H9 (cell line): ENCODE measurements at regions not wholly inside any gene's neighbourhood (a gene's known extent, or its start where the extent isn't known, plus 50 kb on each side); places are given as distances from the start of the nearest gene placed in this dataset.

Experiments used
- DNase-seq: peaks from one replicate; pipeline ENCODE4 v3.0.0-alpha.2; 2017
- H2AFZ ChIP-seq: one replicate; pipeline ENCODE4 v1.6.1; 2013; ENCODE audit warnings: mild to moderate bottlenecking, low read length, control low read depth, moderate library complexity
- H2AK5ac ChIP-seq: 2 replicates; pipeline ENCODE4 v1.6.1; 2013; ENCODE audit warnings: low read length, control low read depth, mixed read lengths; ENCODE audit not compliant: insufficient read length
- H2BK120ac ChIP-seq: one replicate; pipeline ENCODE4 v1.6.1; 2013; ENCODE audit warnings: low read depth, mild to moderate bottlenecking, low read length, control low read depth, inconsistent platforms; ENCODE audit not compliant: poor library complexity, severe bottlenecking
- H2BK12ac ChIP-seq: 2 replicates; pipeline ENCODE4 v1.6.1; 2013; ENCODE audit warnings: low read length, control low read depth, mixed read lengths, low read depth; ENCODE audit not compliant: insufficient read length
- H2BK15ac ChIP-seq: 2 replicates; pipeline ENCODE4 v1.6.1; 2013; ENCODE audit warnings: low read depth, low read length, control low read depth
- H2BK20ac ChIP-seq: one replicate; pipeline ENCODE4 v1.6.1; 2013; ENCODE audit warnings: low read depth, mild to moderate bottlenecking, low read length, control low read depth, inconsistent platforms; ENCODE audit not compliant: poor library complexity, severe bottlenecking
- H2BK5ac ChIP-seq: 2 replicates; pipeline ENCODE4 v1.6.1; 2013; ENCODE audit warnings: low read length, control low read depth, mixed read lengths; ENCODE audit not compliant: insufficient read length
- H3K14ac ChIP-seq: 2 replicates; pipeline ENCODE4 v1.6.1; 2013; ENCODE audit warnings: low read length, control low read depth; ENCODE audit not compliant: insufficient read depth
- H3K18ac ChIP-seq: 2 replicates; pipeline ENCODE4 v1.6.1; 2013; ENCODE audit warnings: low read depth, mild to moderate bottlenecking, mixed read lengths, low read length, control low read depth; ENCODE audit not compliant: insufficient read length
- H3K23ac ChIP-seq: 2 replicates; pipeline ENCODE4 v1.6.1; 2013; ENCODE audit warnings: low read length, control low read depth, mixed read lengths, low read depth; ENCODE audit not compliant: insufficient read length
- H3K23me2 ChIP-seq: 2 replicates; pipeline ENCODE4 v1.6.1; 2013; ENCODE audit warnings: low read depth, mild to moderate bottlenecking, mixed read lengths, low read length, control low read depth; ENCODE audit not compliant: insufficient read length, poor library complexity, severe bottlenecking
- H3K27ac ChIP-seq: 2 replicates; pipeline ENCODE4 v1.5.1; 2013; ENCODE audit warnings: low read length, control low read depth, mixed read lengths, low read depth; ENCODE audit not compliant: insufficient read length
- H3K27me3 ChIP-seq: 2 replicates; pipeline ENCODE4 v1.6.1; 2013; ENCODE audit warnings: low read length, control low read depth, inconsistent platforms; ENCODE audit not compliant: insufficient read depth
- H3K4ac ChIP-seq: 2 replicates; pipeline ENCODE4 v1.6.1; 2013; ENCODE audit warnings: low read depth, mild to moderate bottlenecking, control low read depth, inconsistent platforms, low read length, moderate library complexity
- H3K4me1 ChIP-seq: 2 replicates; pipeline ENCODE4 v1.6.1; 2013; ENCODE audit warnings: low read length, control low read depth, inconsistent platforms; ENCODE audit not compliant: insufficient read depth
- H3K4me2 ChIP-seq: 2 replicates; pipeline ENCODE4 v1.6.1; 2013; ENCODE audit warnings: low read length, control low read depth, mixed read lengths; ENCODE audit not compliant: insufficient read length, insufficient read depth
- H3K56ac ChIP-seq: 2 replicates; pipeline ENCODE4 v1.6.1; 2013; ENCODE audit warnings: low read depth, mild to moderate bottlenecking, mixed read lengths, low read length, control low read depth; ENCODE audit not compliant: insufficient read length
- H3K79me1 ChIP-seq: 2 replicates; pipeline ENCODE4 v1.6.1; 2013; ENCODE audit warnings: low read depth, mild to moderate bottlenecking, moderate library complexity, low read length, control low read depth, inconsistent platforms; ENCODE audit not compliant: insufficient read depth, poor library complexity, severe bottlenecking
- H3K79me2 ChIP-seq: 2 replicates; pipeline ENCODE4 v1.6.1; 2013; ENCODE audit warnings: low read length, control low read depth, inconsistent platforms; ENCODE audit not compliant: insufficient read depth
- H3K9ac ChIP-seq: 2 replicates; pipeline ENCODE4 v1.6.1; 2013; ENCODE audit warnings: low read length, control low read depth, mixed read lengths; ENCODE audit not compliant: insufficient read length; ENCODE audit errors: extremely low read depth
- H3K9me3 ChIP-seq: one replicate; pipeline ENCODE4 v1.6.1; 2013; ENCODE audit warnings: low read depth, low read length, inconsistent platforms; ENCODE audit not compliant: control insufficient read depth
- H3T11ph ChIP-seq: one replicate; pipeline ENCODE4 v1.6.1; 2013; ENCODE audit warnings: mild to moderate bottlenecking, low read length, control low read depth, inconsistent platforms
- H4K20me1 ChIP-seq: one replicate; pipeline ENCODE4 v1.6.1; 2013; ENCODE audit not compliant: control insufficient read depth, insufficient read length, insufficient read depth
- H4K5ac ChIP-seq: 2 replicates; pipeline ENCODE4 v1.6.1; 2013; ENCODE audit warnings: low read depth, mild to moderate bottlenecking, mixed read lengths, low read length, control low read depth; ENCODE audit not compliant: insufficient read length
- H4K8ac ChIP-seq: replicated peaks from 2 replicates; pipeline ENCODE4 v1.6.1; 2013; ENCODE audit warnings: low read length, control low read depth, mixed read lengths, low read depth; ENCODE audit not compliant: insufficient read length
- H4K91ac ChIP-seq: 2 replicates; pipeline ENCODE4 v1.6.1; 2013; ENCODE audit warnings: low read depth, mild to moderate bottlenecking, moderate library complexity, mixed read lengths, low read length, control low read depth; ENCODE audit not compliant: insufficient read length
- H3K27ac Mint-ChIP-seq, 3 experiments: 2 replicates in 2 of 3; 3 replicates in 1 of 3; pipeline ENCODE4 v1.8.0; 2020 to 2021; ENCODE audit warnings: mixed read lengths in 3 of 3, mild to moderate bottlenecking in 1 of 3, moderate library complexity in 1 of 3
- H3K27me3 Mint-ChIP-seq: 2 replicates; pipeline ENCODE4 v1.8.0; 2021; ENCODE audit warnings: low read depth, mild to moderate bottlenecking, moderate library complexity, mixed read lengths
- H3K36me3 Mint-ChIP-seq, 3 experiments: 2 replicates in 2 of 3; 3 replicates in 1 of 3; pipeline ENCODE4 v1.8.0; 2020 to 2021; ENCODE audit warnings: low read depth in 3 of 3, mixed read lengths in 3 of 3; ENCODE audit not compliant: insufficient read depth in 1 of 3
- H3K4me1 Mint-ChIP-seq, 2 experiments: 2 replicates each; pipeline ENCODE4 v1.8.0; 2020; ENCODE audit warnings: mixed read lengths in 2 of 2
- H3K4me3 Mint-ChIP-seq, 2 experiments: 2 replicates in 1 of 2; 3 replicates in 1 of 2; pipeline ENCODE4 v1.8.0; 2020 to 2021; ENCODE audit warnings: mild to moderate bottlenecking in 2 of 2, mixed read lengths in 2 of 2, moderate library complexity in 1 of 2
- H3K9me3 Mint-ChIP-seq, 2 experiments: 2 replicates in 1 of 2; 3 replicates in 1 of 2; pipeline ENCODE4 v1.8.0; 2020; ENCODE audit warnings: mild to moderate bottlenecking in 2 of 2, mixed read lengths in 2 of 2, moderate library complexity in 1 of 2
- WGBS: extraction: QIAGEN DNeasy Blood & Tissue Kit; methylation state at CpG from one replicate; pipeline ENCODE4 v1.1.7; 2013; ENCODE audit warnings: missing lambda C conversion rate, low lambda C conversion rate, mixed read lengths; ENCODE audit not compliant: insufficient read length; ENCODE audit errors: extremely low coverage; 5-methylcytosine and 5-hydroxymethylcytosine counted together
- TF ChIP-seq, protein P1 (sequence below): fragments of 200-600 bp; sonication (generic); conservative IDR thresholded peaks from 3 replicates; pipeline ENCODE4 v1.8.0; 2021; ENCODE audit warnings: antibody characterized with exemption, mild to moderate bottlenecking

DNA sequence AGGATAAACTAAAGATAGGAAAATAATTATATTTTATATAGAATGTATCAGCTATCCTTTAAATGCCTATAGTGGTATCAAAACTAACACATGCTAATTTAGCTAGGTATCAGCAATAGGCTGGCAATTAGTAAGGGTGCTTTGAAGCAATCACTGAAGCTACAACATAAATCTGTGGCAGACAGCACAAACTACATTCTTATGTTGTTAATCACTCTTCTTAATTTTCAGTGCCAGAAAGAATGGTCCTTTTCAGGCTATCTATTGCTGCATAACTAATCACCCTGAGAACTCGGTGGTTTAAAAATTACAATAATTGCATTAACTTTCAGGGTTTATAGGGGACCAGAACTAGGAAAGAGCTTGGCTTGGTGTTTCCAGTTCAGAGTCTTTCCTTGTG is 963.1 kb downstream of the EFNB2 start:
- DNase-seq: no peak
- no peak overlapping the region for H3K4ac ChIP-seq
- Mint-ChIP-seq H3K4me1 (0 out of 4 replicates have a peak, but pooled peaks cover 0 to 1% of the 10 kb centered on the region in 2 experiments), H3K36me3 (peaks cover 0 to 12% (median 5%) of the 10 kb centered on the region in 3 experiments; a peak in 5 of 7 replicates), H3K9me3 (peaks cover 5 to 8% of the 10 kb centered on the region in 2 experiments), H3K27ac (no peak overlapping the region), H3K27me3 (no peaks in the 10 kb centered on the region), H3K4me3 (no peak overlapping the region)
- H2BK5ac ChIP-seq: no peak overlapping the region
- no peak overlapping the region for H3T11ph ChIP-seq
- no peak overlapping the region for H2BK20ac ChIP-seq
- WGBS: no CpG with 5 or more reads among the region's 1 CpG
- no peak overlapping the region for H3K18ac ChIP-seq
- H4K91ac ChIP-seq: no peak overlapping the region
- no peak overlapping the region for H3K23ac ChIP-seq
- H4K5ac ChIP-seq: no peak overlapping the region
- no peak overlapping the region for H2BK120ac ChIP-seq
- no peaks in the 10 kb centered on the region for H3K79me2 ChIP-seq
- no peak overlapping the region for H3K14ac ChIP-seq
- H3K9ac ChIP-seq: no peak overlapping the region
- H2AFZ ChIP-seq: no peak overlapping the region
- no peaks in the 10 kb centered on the region for H4K20me1 ChIP-seq
- TF ChIP-seq, protein P1, sequence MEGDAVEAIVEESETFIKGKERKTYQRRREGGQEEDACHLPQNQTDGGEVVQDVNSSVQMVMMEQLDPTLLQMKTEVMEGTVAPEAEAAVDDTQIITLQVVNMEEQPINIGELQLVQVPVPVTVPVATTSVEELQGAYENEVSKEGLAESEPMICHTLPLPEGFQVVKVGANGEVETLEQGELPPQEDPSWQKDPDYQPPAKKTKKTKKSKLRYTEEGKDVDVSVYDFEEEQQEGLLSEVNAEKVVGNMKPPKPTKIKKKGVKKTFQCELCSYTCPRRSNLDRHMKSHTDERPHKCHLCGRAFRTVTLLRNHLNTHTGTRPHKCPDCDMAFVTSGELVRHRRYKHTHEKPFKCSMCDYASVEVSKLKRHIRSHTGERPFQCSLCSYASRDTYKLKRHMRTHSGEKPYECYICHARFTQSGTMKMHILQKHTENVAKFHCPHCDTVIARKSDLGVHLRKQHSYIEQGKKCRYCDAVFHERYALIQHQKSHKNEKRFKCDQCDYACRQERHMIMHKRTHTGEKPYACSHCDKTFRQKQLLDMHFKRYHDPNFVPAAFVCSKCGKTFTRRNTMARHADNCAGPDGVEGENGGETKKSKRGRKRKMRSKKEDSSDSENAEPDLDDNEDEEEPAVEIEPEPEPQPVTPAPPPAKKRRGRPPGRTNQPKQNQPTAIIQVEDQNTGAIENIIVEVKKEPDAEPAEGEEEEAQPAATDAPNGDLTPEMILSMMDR: no peak
- no peak overlapping the region for H3K56ac ChIP-seq
- no peak overlapping the region for H2BK12ac ChIP-seq
- H2AK5ac ChIP-seq: no peak overlapping the region
- no peaks in the 10 kb centered on the region for H3K23me2 ChIP-seq
- no peaks in the 10 kb centered on the region for H3K4me1 ChIP-seq
- no peak overlapping the region for H3K27ac ChIP-seq
- no peaks in the 10 kb centered on the region for H3K79me1 ChIP-seq
- no peaks in the 10 kb centered on the region for H3K9me3 ChIP-seq
- no peak overlapping the region for H3K4me2 ChIP-seq
- no peak overlapping the region for H2BK15ac ChIP-seq
- H4K8ac ChIP-seq: no peak overlapping the region
- no peaks in the 10 kb centered on the region for H3K27me3 ChIP-seq
